Caco-2 (cell line): ENCODE measurements at regions not wholly inside any gene's neighbourhood (a gene's known extent, or its start where the extent isn't known, plus 50 kb on each side); places are given as distances from the start of the nearest gene placed in this dataset.

Experiments
- BruUV-seq: library from RNA; stranded (reverse); fragments of 400-500 nt; replicated peaks from 2 replicates; lab custom pipeline; 2021; lab: Mats Ljungman, UMichigan
- CTCF ChIA-PET: fragments of 300-600 bp; sonication (Branson Sonifier 250); formaldehyde crosslinking; loops from one replicate; lab custom pipeline; 2022; ENCODE audit warnings: antibody characterized with exemption; lab: Charles Lee
- POLR2A ChIA-PET: fragments of 300-600 bp; sonication (Branson Sonifier 250); formaldehyde crosslinking; loops from one replicate; lab custom pipeline; 2022; ENCODE audit warnings: antibody characterized with exemption; lab: Charles Lee
- DNase-seq, 2 experiments: peaks; one replicate each; pipeline versions ENCODE4 v3.0.0 to v3.0.0-alpha.2; 2020 to 2022
- H3K27me3 ChIP-seq: replicated peaks from 2 replicates; pipeline ENCODE4 v1.6.0; 2011; ENCODE audit warnings: low read length; ENCODE audit not compliant: control insufficient read depth, insufficient read depth
- H3K36me3 ChIP-seq: 2 replicates; pipeline ENCODE4 v1.5.1; 2011; ENCODE audit warnings: low read length; ENCODE audit not compliant: control insufficient read depth, insufficient read depth
- H3K4me1 ChIP-seq: fragments of 250-450 bp; sonication (Bioruptor Pico); 2 replicates; pipeline ENCODE4 v1.5.1; 2020; ENCODE audit warnings: mild to moderate bottlenecking
- H3K4me3 ChIP-seq: 2 replicates; pipeline ENCODE4 v1.5.1; 2011; ENCODE audit warnings: low read depth, mild to moderate bottlenecking, control low read depth, low read length
- H3K9me3 ChIP-seq: fragments of 250-450 bp; sonication (Bioruptor Pico); 2 replicates; pipeline ENCODE4 v1.5.1; 2020; ENCODE audit warnings: mild to moderate bottlenecking, moderate library complexity
- H3K27ac Mint-ChIP-seq: one replicate; pipeline ENCODE4 v1.8.0; 2022; ENCODE audit warnings: mixed read lengths; ENCODE audit not compliant: unreplicated experiment
- H3K27me3 Mint-ChIP-seq: one replicate; pipeline ENCODE4 v1.8.0; 2022; ENCODE audit warnings: mixed read lengths; ENCODE audit not compliant: insufficient read depth, unreplicated experiment
- H3K36me3 Mint-ChIP-seq: one replicate; pipeline ENCODE4 v1.8.0; 2022; ENCODE audit warnings: mild to moderate bottlenecking, mixed read lengths; ENCODE audit not compliant: insufficient read depth, unreplicated experiment
- H3K4me1 Mint-ChIP-seq: one replicate; pipeline ENCODE4 v1.8.0; 2022; ENCODE audit warnings: low read depth, mixed read lengths; ENCODE audit not compliant: unreplicated experiment
- H3K4me3 Mint-ChIP-seq: one replicate; pipeline ENCODE4 v1.8.0; 2022; ENCODE audit warnings: mild to moderate bottlenecking, moderate library complexity, mixed read lengths; ENCODE audit not compliant: unreplicated experiment
- H3K9me3 Mint-ChIP-seq: one replicate; pipeline ENCODE4 v1.8.0; 2022; ENCODE audit warnings: mixed read lengths; ENCODE audit not compliant: unreplicated experiment
- CTCF ChIP-seq, 2 experiments: fragments of 200-600 bp in 1 of 2; IDR thresholded peaks; 1 replicate in 1 of 2; 2 replicates in 1 of 2; pipeline versions ENCODE4 v1.5.1 to v1.8.0; 2011 to 2022; ENCODE audit warnings: antibody characterized with exemption in 1 of 2, control low read depth in 1 of 2, inconsistent platforms in 1 of 2, low read depth in 1 of 2, low read length in 1 of 2, mild to moderate bottlenecking in 1 of 2, moderate library complexity in 1 of 2; ENCODE audit not compliant: insufficient read depth in 1 of 2, severe bottlenecking in 1 of 2, unreplicated experiment in 1 of 2
- intact Hi-C: fragments of 100-400 bp; cut with micrococcal nuclease; formaldehyde crosslinking; loops from one replicate; pipeline ENCODE4 v1.10.0; 2022; ENCODE audit not compliant: unreplicated experiment

DNA sequence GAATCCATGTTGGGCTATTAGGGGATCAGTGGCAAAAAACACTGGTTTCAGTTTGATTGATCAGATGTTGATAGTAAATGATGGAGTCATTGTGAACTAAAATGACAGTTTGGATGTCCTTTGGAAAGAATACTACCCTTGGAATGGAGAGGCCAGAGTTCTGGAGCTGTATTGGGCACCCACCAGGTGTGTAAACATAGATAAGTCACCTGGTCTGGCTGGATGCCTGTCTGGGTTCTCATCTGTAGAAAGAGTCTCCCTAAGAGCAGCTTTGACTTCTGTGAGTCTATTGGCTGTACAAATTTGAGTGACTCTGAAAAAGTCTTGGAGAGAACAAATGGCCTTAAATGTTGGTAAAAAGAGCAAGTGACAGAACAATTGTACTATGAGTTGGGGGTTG, 115.0 kb downstream of the SCP2D1 start:
- Mint-ChIP-seq H3K9me3 (no peaks in the 10 kb centered on the region), H3K36me3 (no peaks in the 10 kb centered on the region), H3K4me3 (no peak overlapping the region), H3K4me1 (peaks cover 7% of the 10 kb centered on the region), H3K27ac (no peak overlapping the region), H3K27me3 (no peaks in the 10 kb centered on the region)
- Histone ChIP-seq H3K9me3 (no peaks in the 10 kb centered on the region), H3K4me1 (peaks cover 8% of the 10 kb centered on the region; the same call in 1 of the 2 replicates), H3K27me3 (no peaks in the 10 kb centered on the region), H3K36me3 (no peaks in the 10 kb centered on the region), H3K4me3 (no peak overlapping the region)
- no TSS peak for BruUV-seq
- ChIA-PET CTCF (no interaction called here), POLR2A (interaction anchor here (0.6 kb wide), 1 partner anchor 178 kb away, joined by 3 read pairs; no protein-coding TSS in a partner anchor)
- intact Hi-C loops, result no loop called here
- peak in 1 of 2 experiments; percentile 16 for DNase-seq
- TF ChIP-seq CTCF (IDR thresholded peaks at IDR 0.05; ENCODE audit: insufficient read depth in 1 of 2, low read depth in 1 of 2, low read length in 1 of 2, severe bottlenecking in 1 of 2, unreplicated experiment in 1 of 2), result no peak

DNA sequence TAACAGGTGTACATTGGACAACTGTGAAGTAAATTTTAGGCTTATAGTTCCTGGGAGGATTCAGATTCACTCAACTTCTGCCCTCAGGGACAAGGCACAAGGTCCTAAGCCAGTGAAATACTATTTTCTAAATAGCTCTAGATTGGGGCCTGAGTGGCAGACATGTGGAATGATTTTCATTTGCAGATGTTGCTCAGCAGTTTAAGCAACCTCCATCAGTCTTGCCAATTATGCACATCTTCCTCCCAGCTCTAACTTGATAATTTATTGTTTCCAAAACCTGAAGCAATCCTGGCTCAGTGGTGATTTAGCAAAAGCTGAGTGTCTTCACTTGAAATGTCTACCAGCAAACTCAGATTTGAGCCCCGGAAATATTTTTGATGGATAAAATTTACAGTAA, 116.2 kb downstream of the SCP2D1 start:
- no peak overlapping the region for H3K4me3 Mint-ChIP-seq
- Histone ChIP-seq H3K36me3 (no peaks in the 10 kb centered on the region), H3K27me3 (no peaks in the 10 kb centered on the region), H3K9me3 (no peaks in the 10 kb centered on the region), H3K4me3 (no peak overlapping the region), H3K4me1 (peaks cover 8% of the 10 kb centered on the region; the same call in 1 of the 2 replicates)
- no peaks in the 10 kb centered on the region for H3K36me3 Mint-ChIP-seq
- no peak for DNase-seq
- no TSS peak for BruUV-seq
- peaks cover 3% of the 10 kb centered on the region for H3K27me3 Mint-ChIP-seq
- peaks cover 7% of the 10 kb centered on the region for H3K4me1 Mint-ChIP-seq
- intact Hi-C loops, result no loop called here
- POLR2A ChIA-PET, result no interaction called here
- H3K27ac Mint-ChIP-seq, result no peak overlapping the region
- CTCF ChIA-PET, result no interaction called here
- TF ChIP-seq CTCF (IDR thresholded peaks at IDR 0.05; ENCODE audit: insufficient read depth in 1 of 2, low read depth in 1 of 2, low read length in 1 of 2, severe bottlenecking in 1 of 2, unreplicated experiment in 1 of 2), result no peak
- H3K9me3 Mint-ChIP-seq, result no peaks in the 10 kb centered on the region

- POLR2A ChIA-PET, result no interaction called here
Measured at GRCh38 chr20:18943542-18943941, 130.0 kb downstream of the SCP2D1 start.

More at GRCh38 chr20:18943542-18943941, 130.0 kb downstream of the SCP2D1 start:
- intact Hi-C loops, result no loop called here
- Histone ChIP-seq H3K36me3 (no peaks in the 10 kb centered on the region), H3K4me1 (no peaks in the 10 kb centered on the region), H3K27me3 (no peaks in the 10 kb centered on the region), H3K9me3 (peaks cover 4% of the 10 kb centered on the region; the same call in 1 of the 2 replicates), H3K4me3 (no peak overlapping the region)
- Mint-ChIP-seq H3K27me3 (peaks cover 23% of the 10 kb centered on the region), H3K9me3 (peaks cover 17% of the 10 kb centered on the region), H3K4me1 (no peaks in the 10 kb centered on the region), H3K4me3 (no peak overlapping the region), H3K27ac (no peak overlapping the region), H3K36me3 (no peaks in the 10 kb centered on the region)
- DNase-seq, result no peak
- TF ChIP-seq CTCF (IDR thresholded peaks at IDR 0.05; ENCODE audit: insufficient read depth in 1 of 2, low read depth in 1 of 2, low read length in 1 of 2, severe bottlenecking in 1 of 2, unreplicated experiment in 1 of 2), result no peak
- CTCF ChIA-PET, result no interaction called here
- BruUV-seq, result no TSS peak
